ENCODE measurements at regions not wholly inside any gene's neighbourhood (a gene's known extent, or its start where the extent isn't known, plus 50 kb on each side); places are given as distances from the start of the nearest gene placed in this dataset.

DNA sequence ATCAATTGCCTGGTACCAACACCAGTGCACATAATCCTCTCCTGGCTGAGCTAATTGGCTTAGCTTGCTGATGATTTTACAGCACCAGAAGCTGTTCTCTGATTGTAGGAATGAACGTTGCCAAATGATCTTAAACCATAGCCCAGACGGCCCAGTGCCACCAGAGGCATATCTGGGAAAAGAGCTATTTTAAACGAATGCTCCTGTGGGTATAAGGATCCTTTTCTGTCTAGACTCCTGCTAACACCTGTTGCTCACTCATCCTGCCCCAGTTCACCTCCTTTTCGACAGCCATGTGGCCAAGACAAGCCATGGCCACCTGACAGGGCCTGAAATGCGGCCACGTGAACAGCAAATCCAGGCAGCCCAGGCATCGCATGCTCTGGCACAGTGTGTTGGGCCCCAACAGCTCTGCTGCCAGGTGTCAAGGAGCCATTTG lies 289.9 kb upstream of the SLC30A5 start:
- TF ChIP-seq, protein P1, sequence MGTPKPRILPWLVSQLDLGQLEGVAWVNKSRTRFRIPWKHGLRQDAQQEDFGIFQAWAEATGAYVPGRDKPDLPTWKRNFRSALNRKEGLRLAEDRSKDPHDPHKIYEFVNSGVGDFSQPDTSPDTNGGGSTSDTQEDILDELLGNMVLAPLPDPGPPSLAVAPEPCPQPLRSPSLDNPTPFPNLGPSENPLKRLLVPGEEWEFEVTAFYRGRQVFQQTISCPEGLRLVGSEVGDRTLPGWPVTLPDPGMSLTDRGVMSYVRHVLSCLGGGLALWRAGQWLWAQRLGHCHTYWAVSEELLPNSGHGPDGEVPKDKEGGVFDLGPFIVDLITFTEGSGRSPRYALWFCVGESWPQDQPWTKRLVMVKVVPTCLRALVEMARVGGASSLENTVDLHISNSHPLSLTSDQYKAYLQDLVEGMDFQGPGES (IDR thresholded peaks at IDR 0.05; ENCODE audit: low read depth, low read length) = no peak
- TF ChIP-seq EP300 (IDR thresholded peaks at IDR 0.05; ENCODE audit: borderline replicate concordance in 1 of 2, low read depth in 1 of 2, low read length in 1 of 2) = no peak
- Histone ChIP-seq H4K20me1 (ENCODE audit: insufficient read depth) (no peaks in the 10 kb centered on the region), H3F3A (replicated peaks; ENCODE audit: insufficient read depth) (no peaks in the 10 kb centered on the region), H3K36me3 (replicated peaks in 1 of 2; ENCODE audit: control insufficient read depth in 1 of 2, insufficient read depth in 2 of 2, low read length in 1 of 2) (no peaks in the 10 kb centered on the region), H3K9ac (no peak overlapping the region), H3K9me2 (no peaks in the 10 kb centered on the region), H3K27me3 (ENCODE audit: insufficient read depth) (no peaks in the 10 kb centered on the region), H2AFZ (ENCODE audit: low read depth) (no peak overlapping the region), H3K27ac (ENCODE audit: low read depth in 2 of 2, low read length in 1 of 2) (no peak overlapping the region), H3K4me1 (ENCODE audit: control insufficient read depth in 1 of 2, insufficient read depth in 2 of 2, low read depth in 1 of 2, low read length in 1 of 2) (peaks cover 0 to 2% of the 10 kb centered on the region in 2 experiments; a peak in 1 of 4 replicates), H3K4me2 (no peak overlapping the region), H3K9me3 (no peaks in the 10 kb centered on the region), H3K79me2 (ENCODE audit: insufficient read depth) (no peaks in the 10 kb centered on the region), H3K4me3 (ENCODE audit: low read depth in 2 of 2, low read length in 1 of 2) (no peak overlapping the region)
- ChIA-PET CTCF (no interaction called here), POLR2A (no interaction called here)
- DNase-seq = no peak
- WGBS (ENCODE audit: low lambda C conversion rate) = 29% methylated on average over 4 of the region's 7 CpGs

DNA sequence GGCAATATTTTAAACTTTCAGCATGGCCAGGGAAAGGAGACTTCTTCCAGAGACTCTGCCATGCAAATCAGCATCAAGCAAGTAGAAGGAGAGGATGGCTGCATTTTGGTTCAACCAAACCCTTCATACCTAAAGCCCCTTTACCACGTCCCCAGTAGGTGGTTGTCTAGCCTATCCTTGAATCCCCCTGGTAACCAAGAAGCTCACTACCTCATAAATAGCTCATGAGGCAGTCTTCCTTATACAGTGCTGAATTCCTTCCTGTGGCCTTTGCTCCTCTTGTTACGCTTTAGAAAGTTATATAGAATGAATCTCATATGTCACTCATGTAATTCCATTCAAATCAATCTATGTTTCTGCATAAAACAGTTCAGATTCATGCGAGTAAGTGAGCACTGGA lies 289.5 kb upstream of the SLC30A5 start:
- Histone ChIP-seq H3F3A (replicated peaks; ENCODE audit: insufficient read depth) (no peaks in the 10 kb centered on the region), H3K79me2 (ENCODE audit: insufficient read depth) (no peaks in the 10 kb centered on the region), H3K9ac (no peak overlapping the region), H2AFZ (ENCODE audit: low read depth) (no peak overlapping the region), H3K4me1 (ENCODE audit: control insufficient read depth in 1 of 2, insufficient read depth in 2 of 2, low read depth in 1 of 2, low read length in 1 of 2) (peaks cover 0 to 2% of the 10 kb centered on the region in 2 experiments; a peak in 1 of 4 replicates), H3K4me2 (no peak overlapping the region), H3K4me3 (ENCODE audit: low read depth in 2 of 2, low read length in 1 of 2) (no peak overlapping the region), H3K27ac (ENCODE audit: low read depth in 2 of 2, low read length in 1 of 2) (no peak overlapping the region), H3K27me3 (ENCODE audit: insufficient read depth) (no peaks in the 10 kb centered on the region), H3K9me2 (no peaks in the 10 kb centered on the region), H3K36me3 (replicated peaks in 1 of 2; ENCODE audit: control insufficient read depth in 1 of 2, insufficient read depth in 2 of 2, low read length in 1 of 2) (no peaks in the 10 kb centered on the region), H3K9me3 (no peaks in the 10 kb centered on the region), H4K20me1 (ENCODE audit: insufficient read depth) (no peaks in the 10 kb centered on the region)
- TF ChIP-seq FOSL2 (IDR thresholded peaks at IDR 0.05; ENCODE audit: borderline replicate concordance, low read depth) (no peak), RFX5 (IDR thresholded peaks at IDR 0.05; ENCODE audit: low read length) (no peak), TAF1 (IDR thresholded peaks at IDR 0.05; ENCODE audit: borderline replicate concordance, low read depth, low read length) (no peak), MEF2A (IDR thresholded peaks at IDR 0.05; ENCODE audit: borderline replicate concordance, low read depth) (no peak), RXRA (IDR thresholded peaks at IDR 0.05; ENCODE audit: borderline replicate concordance, low read depth) (no peak), RAD21 (IDR thresholded peaks at IDR 0.05; ENCODE audit: low read length) (no peak), MXI1 (IDR thresholded peaks at IDR 0.05; ENCODE audit: low read depth, low read length) (no peak), SIN3A (IDR thresholded peaks at IDR 0.05; ENCODE audit: borderline replicate concordance, low read depth, low read length) (no peak)
- 17% methylated on average over 3 of the region's 3 CpGs for WGBS (ENCODE audit: low lambda C conversion rate)
- POLR2A ChIA-PET = no interaction called here
- CTCF ChIA-PET = interaction anchor here (0.8 kb wide), 1 partner anchor 11 kb away, joined by 3 read pairs; no protein-coding TSS in a partner anchor
- DNase-seq = no peak

DNA sequence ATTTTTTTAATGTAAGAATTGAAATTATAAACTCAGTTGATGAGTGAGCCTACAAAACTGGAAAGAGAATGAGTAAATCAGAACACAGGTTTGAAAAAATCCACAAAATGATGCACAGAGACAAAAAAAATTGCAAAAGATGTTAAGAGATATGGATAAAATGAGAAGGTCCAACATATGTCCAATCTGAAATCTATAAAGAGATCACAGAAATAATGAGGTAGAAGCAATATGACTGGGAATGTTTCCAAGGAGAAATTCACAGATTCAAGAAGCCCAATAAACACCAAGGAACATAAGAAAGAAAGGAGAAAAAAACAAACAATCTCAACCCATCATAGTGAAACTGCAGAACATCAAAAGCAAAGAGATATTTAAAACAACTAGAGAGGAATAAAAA lies 288.4 kb upstream of the SLC30A5 start:
- no peaks in the 10 kb centered on the region for H3K79me2 ChIP-seq (ENCODE audit: insufficient read depth)
- ChIA-PET POLR2A (no interaction called here), CTCF (interaction anchor here (0.8 to 1.4 kb wide), 3 partner anchors 9 to 11 kb away, joined by 3 to 4 read pairs (median 3); no protein-coding TSS in a partner anchor)
- TF ChIP-seq TCF12 (IDR thresholded peaks at IDR 0.05) = no peak
- TF ChIP-seq RFX5 (IDR thresholded peaks at IDR 0.05; ENCODE audit: low read length) = no peak
- no peak for TF ChIP-seq FOXJ3 (CRISPR knock-in tag; IDR thresholded peaks at IDR 0.05)
- TF ChIP-seq, protein P2, sequence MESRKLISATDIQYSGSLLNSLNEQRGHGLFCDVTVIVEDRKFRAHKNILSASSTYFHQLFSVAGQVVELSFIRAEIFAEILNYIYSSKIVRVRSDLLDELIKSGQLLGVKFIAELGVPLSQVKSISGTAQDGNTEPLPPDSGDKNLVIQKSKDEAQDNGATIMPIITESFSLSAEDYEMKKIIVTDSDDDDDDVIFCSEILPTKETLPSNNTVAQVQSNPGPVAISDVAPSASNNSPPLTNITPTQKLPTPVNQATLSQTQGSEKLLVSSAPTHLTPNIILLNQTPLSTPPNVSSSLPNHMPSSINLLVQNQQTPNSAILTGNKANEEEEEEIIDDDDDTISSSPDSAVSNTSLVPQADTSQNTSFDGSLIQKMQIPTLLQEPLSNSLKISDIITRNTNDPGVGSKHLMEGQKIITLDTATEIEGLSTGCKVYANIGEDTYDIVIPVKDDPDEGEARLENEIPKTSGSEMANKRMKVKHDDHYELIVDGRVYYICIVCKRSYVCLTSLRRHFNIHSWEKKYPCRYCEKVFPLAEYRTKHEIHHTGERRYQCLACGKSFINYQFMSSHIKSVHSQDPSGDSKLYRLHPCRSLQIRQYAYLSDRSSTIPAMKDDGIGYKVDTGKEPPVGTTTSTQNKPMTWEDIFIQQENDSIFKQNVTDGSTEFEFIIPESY (IDR thresholded peaks at IDR 0.05; ENCODE audit: borderline replicate concordance, low read depth) = no peak
- TF ChIP-seq, protein P3, sequence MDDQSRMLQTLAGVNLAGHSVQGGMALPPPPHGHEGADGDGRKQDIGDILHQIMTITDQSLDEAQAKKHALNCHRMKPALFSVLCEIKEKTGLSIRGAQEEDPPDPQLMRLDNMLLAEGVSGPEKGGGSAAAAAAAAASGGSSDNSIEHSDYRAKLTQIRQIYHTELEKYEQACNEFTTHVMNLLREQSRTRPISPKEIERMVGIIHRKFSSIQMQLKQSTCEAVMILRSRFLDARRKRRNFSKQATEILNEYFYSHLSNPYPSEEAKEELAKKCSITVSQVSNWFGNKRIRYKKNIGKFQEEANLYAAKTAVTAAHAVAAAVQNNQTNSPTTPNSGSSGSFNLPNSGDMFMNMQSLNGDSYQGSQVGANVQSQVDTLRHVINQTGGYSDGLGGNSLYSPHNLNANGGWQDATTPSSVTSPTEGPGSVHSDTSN (IDR thresholded peaks at IDR 0.05) = no peak
- TF ChIP-seq, protein P4, sequence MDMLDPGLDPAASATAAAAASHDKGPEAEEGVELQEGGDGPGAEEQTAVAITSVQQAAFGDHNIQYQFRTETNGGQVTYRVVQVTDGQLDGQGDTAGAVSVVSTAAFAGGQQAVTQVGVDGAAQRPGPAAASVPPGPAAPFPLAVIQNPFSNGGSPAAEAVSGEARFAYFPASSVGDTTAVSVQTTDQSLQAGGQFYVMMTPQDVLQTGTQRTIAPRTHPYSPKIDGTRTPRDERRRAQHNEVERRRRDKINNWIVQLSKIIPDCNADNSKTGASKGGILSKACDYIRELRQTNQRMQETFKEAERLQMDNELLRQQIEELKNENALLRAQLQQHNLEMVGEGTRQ (IDR thresholded peaks at IDR 0.05; ENCODE audit: borderline replicate concordance, low read depth, low read length) = no peak
- TF ChIP-seq, protein P1 (IDR thresholded peaks at IDR 0.05; ENCODE audit: low read depth, low read length) = no peak
- no peak for TF ChIP-seq GATA2 (CRISPR knock-in tag; IDR thresholded peaks at IDR 0.05)
- TF ChIP-seq ELF1 (IDR thresholded peaks at IDR 0.05) = no peak

More for the DNA sequence above, 288.4 kb upstream of the SLC30A5 start:
- H3K4me1 ChIP-seq (ENCODE audit: control insufficient read depth in 1 of 2, insufficient read depth in 2 of 2, low read depth in 1 of 2, low read length in 1 of 2) = peaks cover 0 to 2% of the 10 kb centered on the region in 2 experiments; a peak in 1 of 4 replicates
- no peak overlapping the region for H3K27ac ChIP-seq (ENCODE audit: low read depth in 2 of 2, low read length in 1 of 2)
- H3K9ac ChIP-seq = no peak overlapping the region
- no peaks in the 10 kb centered on the region for H4K20me1 ChIP-seq (ENCODE audit: insufficient read depth)
- no peaks in the 10 kb centered on the region for H3K36me3 ChIP-seq (replicated peaks in 1 of 2; ENCODE audit: control insufficient read depth in 1 of 2, insufficient read depth in 2 of 2, low read length in 1 of 2)
- no peaks in the 10 kb centered on the region for H3K9me3 ChIP-seq
- DNase-seq = no peak
- H3F3A ChIP-seq (replicated peaks; ENCODE audit: insufficient read depth) = no peaks in the 10 kb centered on the region
- no peak overlapping the region for H3K4me2 ChIP-seq
- H3K4me3 ChIP-seq (ENCODE audit: low read depth in 2 of 2, low read length in 1 of 2) = no peak overlapping the region
- H2AFZ ChIP-seq (ENCODE audit: low read depth) = no peak overlapping the region
- H3K9me2 ChIP-seq = no peaks in the 10 kb centered on the region
- no peaks in the 10 kb centered on the region for H3K27me3 ChIP-seq (ENCODE audit: insufficient read depth)
